ENCODE measurements at regions not wholly inside any gene's neighbourhood (a gene's known extent, or its start where the extent isn't known, plus 50 kb on each side); places are given as distances from the start of the nearest gene placed in this dataset.

GRCh38 chr20:52708137-52708536 lies 264.0 kb upstream of the TSHZ2 start:
- DNase-seq (ENCODE audit: low read depth): no peak
- no peak for TF ChIP-seq CTCF (IDR thresholded peaks at IDR 0.05; ENCODE audit: control insufficient read depth, extremely low read depth, insufficient read depth)
- no peak overlapping the region for H3K4me3 ChIP-seq (ENCODE audit: low read depth, low read length)

- DNase-seq (ENCODE audit: low read depth): no peak
- TF ChIP-seq CTCF (IDR thresholded peaks at IDR 0.05; ENCODE audit: control insufficient read depth, extremely low read depth, insufficient read depth): no peak
- H3K4me3 ChIP-seq (ENCODE audit: low read depth, low read length): no peak overlapping the region
Observed at GRCh38 chr20:52704553-52704952, 267.6 kb upstream of the TSHZ2 start.

GRCh38 chr20:52688345-52688744 lies 283.8 kb upstream of the TSHZ2 start:
- TF ChIP-seq CTCF (IDR thresholded peaks at IDR 0.05; ENCODE audit: control insufficient read depth, extremely low read depth, insufficient read depth): no peak
- DNase-seq (ENCODE audit: low read depth): no peak
- H3K4me3 ChIP-seq (ENCODE audit: low read depth, low read length): no peak overlapping the region

GRCh38 chr20:52684905-52685304 lies 287.3 kb upstream of the TSHZ2 start:
- no peak overlapping the region for H3K4me3 ChIP-seq (ENCODE audit: low read depth, low read length)
- DNase-seq (ENCODE audit: low read depth): no peak
- no peak for TF ChIP-seq CTCF (IDR thresholded peaks at IDR 0.05; ENCODE audit: control insufficient read depth, extremely low read depth, insufficient read depth)

DNA sequence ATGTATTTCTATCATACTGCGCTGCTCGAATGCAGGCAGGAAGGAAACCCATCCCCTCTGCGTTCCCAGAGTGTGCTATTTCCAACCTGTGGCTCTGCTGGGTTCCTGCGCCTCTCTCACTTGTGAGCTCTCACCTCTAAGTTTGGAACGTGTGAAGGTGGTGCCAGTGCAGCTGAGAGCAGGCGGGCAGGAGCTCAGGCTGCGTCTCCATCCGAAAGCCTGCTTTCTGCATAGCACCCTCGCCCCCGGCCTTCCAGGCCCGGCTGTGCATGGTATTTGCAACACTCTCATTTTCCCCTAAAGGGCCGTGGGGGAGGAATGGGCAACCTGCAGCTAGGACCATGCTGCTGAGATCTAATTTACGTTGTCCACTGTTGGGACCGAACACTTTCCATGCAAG lies 288.0 kb upstream of the TSHZ2 start:
- no peak overlapping the region for H3K4me3 ChIP-seq (ENCODE audit: low read depth, low read length)
- DNase-seq (ENCODE audit: low read depth): no peak
- TF ChIP-seq CTCF (IDR thresholded peaks at IDR 0.05; ENCODE audit: control insufficient read depth, extremely low read depth, insufficient read depth): no peak

- no peak for DNase-seq (ENCODE audit: low read depth)
- TF ChIP-seq CTCF (IDR thresholded peaks at IDR 0.05; ENCODE audit: control insufficient read depth, extremely low read depth, insufficient read depth): no peak
- no peak overlapping the region for H3K4me3 ChIP-seq (ENCODE audit: low read depth, low read length)
Observed at GRCh38 chr20:52683761-52684160, 288.4 kb upstream of the TSHZ2 start.

- no peak for TF ChIP-seq CTCF (IDR thresholded peaks at IDR 0.05; ENCODE audit: control insufficient read depth, extremely low read depth, insufficient read depth)
- no peak overlapping the region for H3K4me3 ChIP-seq (ENCODE audit: low read depth, low read length)
- no peak for DNase-seq (ENCODE audit: low read depth)
Observed at GRCh38 chr20:52682237-52682636, 289.9 kb upstream of the TSHZ2 start.

Measured in LNCaP clone FGC (cell line).